ENCODE measurements at regions not wholly inside any gene's neighbourhood (a gene's known extent, or its start where the extent isn't known, plus 50 kb on each side); places are given as distances from the start of the nearest gene placed in this dataset.

GRCh38 chr2:16999347-17000183, 333.9 kb upstream of the CYRIA start:
- no peak for TF ChIP-seq POLR2A (IDR thresholded peaks at IDR 0.05; ENCODE audit: extremely low read depth, insufficient read length)
- no peak for TF ChIP-seq CTCF (IDR thresholded peaks at IDR 0.05; ENCODE audit: low read depth, low read length)
- no peak for TF ChIP-seq MAX (IDR thresholded peaks at IDR 0.05; ENCODE audit: low read depth, low read length)
- TF ChIP-seq MYC (IDR thresholded peaks at IDR 0.05; ENCODE audit: low read depth, low read length): no peak
- DNase-seq (ENCODE audit: low read depth): no peak
- no peak overlapping the region for H3K4me3 ChIP-seq (ENCODE audit: low read depth, low read length)

- no peak for TF ChIP-seq MYC (IDR thresholded peaks at IDR 0.05; ENCODE audit: low read depth, low read length)
- TF ChIP-seq CTCF (IDR thresholded peaks at IDR 0.05; ENCODE audit: low read depth, low read length): no peak
- TF ChIP-seq POLR2A (IDR thresholded peaks at IDR 0.05; ENCODE audit: extremely low read depth, insufficient read length): no peak
- no peak for TF ChIP-seq MAX (IDR thresholded peaks at IDR 0.05; ENCODE audit: low read depth, low read length)
- no peak for DNase-seq (ENCODE audit: low read depth)
- no peak overlapping the region for H3K4me3 ChIP-seq (ENCODE audit: low read depth, low read length)
These were observed 312.7 kb upstream of the CYRIA start for GRCh38 chr2:16978301-16978700.

GRCh38 chr2:16974688-16975087, 309.1 kb upstream of the CYRIA start:
- TF ChIP-seq MAX (IDR thresholded peaks at IDR 0.05; ENCODE audit: low read depth, low read length) (no peak), POLR2A (IDR thresholded peaks at IDR 0.05; ENCODE audit: extremely low read depth, insufficient read length) (no peak), CTCF (IDR thresholded peaks at IDR 0.05; ENCODE audit: low read depth, low read length) (no peak), MYC (IDR thresholded peaks at IDR 0.05; ENCODE audit: low read depth, low read length) (no peak)
- no peak for DNase-seq (ENCODE audit: low read depth)
- H3K4me3 ChIP-seq (ENCODE audit: low read depth, low read length): no peak overlapping the region

- H3K4me3 ChIP-seq (ENCODE audit: low read depth, low read length): no peak overlapping the region
- no peak for TF ChIP-seq CTCF (IDR thresholded peaks at IDR 0.05; ENCODE audit: low read depth, low read length)
- TF ChIP-seq MAX (IDR thresholded peaks at IDR 0.05; ENCODE audit: low read depth, low read length): no peak
- no peak for TF ChIP-seq POLR2A (IDR thresholded peaks at IDR 0.05; ENCODE audit: extremely low read depth, insufficient read length)
- no peak for TF ChIP-seq MYC (IDR thresholded peaks at IDR 0.05; ENCODE audit: low read depth, low read length)
- no peak for DNase-seq (ENCODE audit: low read depth)
These were observed 308.1 kb upstream of the CYRIA start for GRCh38 chr2:16973586-16974286.

- H3K4me3 ChIP-seq (ENCODE audit: low read depth, low read length): no peak overlapping the region
- TF ChIP-seq POLR2A (IDR thresholded peaks at IDR 0.05; ENCODE audit: extremely low read depth, insufficient read length) (no peak), MYC (IDR thresholded peaks at IDR 0.05; ENCODE audit: low read depth, low read length) (no peak), CTCF (IDR thresholded peaks at IDR 0.05; ENCODE audit: low read depth, low read length) (no peak), MAX (IDR thresholded peaks at IDR 0.05; ENCODE audit: low read depth, low read length) (no peak)
- DNase-seq (ENCODE audit: low read depth): no peak
These were observed 306.6 kb upstream of the CYRIA start for GRCh38 chr2:16972276-16972675.
